ENCODE measurements at regions not wholly inside any gene's neighbourhood (a gene's known extent, or its start where the extent isn't known, plus 50 kb on each side); places are given as distances from the start of the nearest gene placed in this dataset.

GRCh38 chr3:96267577-96267976 lies 546.8 kb upstream of the EPHA6 start:
- TF ChIP-seq, protein P1, sequence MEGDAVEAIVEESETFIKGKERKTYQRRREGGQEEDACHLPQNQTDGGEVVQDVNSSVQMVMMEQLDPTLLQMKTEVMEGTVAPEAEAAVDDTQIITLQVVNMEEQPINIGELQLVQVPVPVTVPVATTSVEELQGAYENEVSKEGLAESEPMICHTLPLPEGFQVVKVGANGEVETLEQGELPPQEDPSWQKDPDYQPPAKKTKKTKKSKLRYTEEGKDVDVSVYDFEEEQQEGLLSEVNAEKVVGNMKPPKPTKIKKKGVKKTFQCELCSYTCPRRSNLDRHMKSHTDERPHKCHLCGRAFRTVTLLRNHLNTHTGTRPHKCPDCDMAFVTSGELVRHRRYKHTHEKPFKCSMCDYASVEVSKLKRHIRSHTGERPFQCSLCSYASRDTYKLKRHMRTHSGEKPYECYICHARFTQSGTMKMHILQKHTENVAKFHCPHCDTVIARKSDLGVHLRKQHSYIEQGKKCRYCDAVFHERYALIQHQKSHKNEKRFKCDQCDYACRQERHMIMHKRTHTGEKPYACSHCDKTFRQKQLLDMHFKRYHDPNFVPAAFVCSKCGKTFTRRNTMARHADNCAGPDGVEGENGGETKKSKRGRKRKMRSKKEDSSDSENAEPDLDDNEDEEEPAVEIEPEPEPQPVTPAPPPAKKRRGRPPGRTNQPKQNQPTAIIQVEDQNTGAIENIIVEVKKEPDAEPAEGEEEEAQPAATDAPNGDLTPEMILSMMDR (IDR thresholded peaks at IDR 0.05) = no peak
- no peak for TF ChIP-seq POLR2A (IDR thresholded peaks at IDR 0.05)

Data from transverse colon (tissue), 3 donors.